Activated CD4-positive, CD25-positive, alpha-beta regulatory T cell (primary cell): ENCODE measurements at regions not wholly inside any gene's neighbourhood (a gene's known extent, or its start where the extent isn't known, plus 50 kb on each side); places are given as distances from the start of the nearest gene placed in this dataset.
"Not testable (repeated sequence)": the region's sequence is repeated elsewhere in the genome, so short reads cannot be mapped to it uniquely, and the experiment has no call there.

Experiments
- DNase-seq, 4 experiments: peaks; one replicate each; lab custom pipeline; 2025; lab: John Stamatoyannopoulos, UW

GRCh38 chr13:44306371-44307192, 67.0 kb upstream of the SERP2 start:
- no peak for DNase-seq

- DNase-seq = no peak
Observed at GRCh38 chr13:44307255-44307654, 66.4 kb upstream of the SERP2 start.

GRCh38 chr13:44307844-44308243, 65.8 kb upstream of the SERP2 start:
- DNase-seq = no peak

- no peak for DNase-seq
Observed at GRCh38 chr13:44308352-44308751, 65.3 kb upstream of the SERP2 start.

GRCh38 chr13:44309794-44310757, 63.5 kb upstream of the SERP2 start:
- DNase-seq = no peak

GRCh38 chr13:44311011-44311780, 62.4 kb upstream of the SERP2 start:
- DNase-seq = no peak

- no peak for DNase-seq
Observed at GRCh38 chr13:44312131-44312530, 61.5 kb upstream of the SERP2 start.

GRCh38 chr13:44312834-44313551, 60.6 kb upstream of the SERP2 start:
- no peak for DNase-seq

- DNase-seq = no peak
Observed at GRCh38 chr13:44313674-44314073, 60.0 kb upstream of the SERP2 start.

GRCh38 chr13:44314160-44314559, 59.5 kb upstream of the SERP2 start:
- not testable (repeated sequence) for DNase-seq

GRCh38 chr13:44317752-44318151, 55.9 kb upstream of the SERP2 start:
- DNase-seq = no peak

- DNase-seq = no peak
Observed at GRCh38 chr13:44318161-44318560, 55.5 kb upstream of the SERP2 start.

- DNase-seq = no peak
Observed at GRCh38 chr13:44320611-44321010, 53.0 kb upstream of the SERP2 start.

GRCh38 chr13:44321961-44322360, 51.7 kb upstream of the SERP2 start:
- DNase-seq = no peak

- no peak for DNase-seq
Observed at GRCh38 chr13:44322928-44323327, 50.7 kb upstream of the SERP2 start.

- no peak for DNase-seq
Observed at GRCh38 chr13:44323754-44324153, 49.9 kb upstream of the SERP2 start.
